GM18499 (cell line): ENCODE measurements at regions not wholly inside any gene's neighbourhood (a gene's known extent, or its start where the extent isn't known, plus 50 kb on each side); places are given as distances from the start of the nearest gene placed in this dataset.
"Not testable (repeated sequence)": the region's sequence is repeated elsewhere in the genome, so short reads cannot be mapped to it uniquely, and the experiment has no call there.

Experiments
- ATAC-seq: cut with Tn5 transposase; IDR thresholded peaks from one replicate; pipeline ENCODE4 v1.9.1; 2021; ENCODE audit warnings: moderate number of reproducible peaks; ENCODE audit not compliant: insufficient read depth, unreplicated experiment

DNA sequence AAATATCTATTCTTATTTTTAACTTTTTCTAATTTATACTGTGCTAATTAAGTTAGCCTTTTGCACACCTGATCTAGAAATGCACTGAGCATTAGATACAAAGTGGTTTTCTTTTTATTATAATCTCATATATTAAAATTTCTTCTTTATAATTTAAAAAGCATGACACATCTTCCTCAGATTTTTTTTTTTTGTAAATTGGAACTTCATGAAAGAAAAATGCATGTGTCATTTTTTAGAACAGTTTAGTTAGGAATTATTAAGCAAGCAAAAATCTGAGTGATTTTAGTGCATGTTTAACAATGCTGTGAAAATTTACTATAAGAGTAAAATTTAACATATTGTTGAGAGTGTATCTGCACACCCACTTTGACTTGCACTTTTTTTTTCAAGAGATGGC lies 367.9 kb downstream of the TFEC start:
- no peak for ATAC-seq

DNA sequence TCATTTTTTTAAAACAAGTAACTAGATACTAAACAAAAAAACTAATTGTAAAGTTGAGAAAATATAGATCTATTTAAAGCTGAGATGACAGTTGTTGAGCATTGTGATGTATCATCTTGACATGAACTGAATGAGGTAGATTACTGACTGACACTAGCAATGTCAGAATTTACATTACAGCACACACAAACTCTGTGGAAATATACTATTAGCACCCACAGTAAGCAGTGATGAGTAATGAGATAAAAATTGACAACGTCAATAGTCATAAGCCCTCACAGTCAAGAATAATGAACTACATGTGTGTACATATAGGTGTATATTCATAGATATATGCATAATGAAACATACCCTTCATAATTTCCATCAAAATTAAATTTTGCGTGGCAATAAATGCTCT lies 368.4 kb downstream of the TFEC start:
- ATAC-seq, result no peak

DNA sequence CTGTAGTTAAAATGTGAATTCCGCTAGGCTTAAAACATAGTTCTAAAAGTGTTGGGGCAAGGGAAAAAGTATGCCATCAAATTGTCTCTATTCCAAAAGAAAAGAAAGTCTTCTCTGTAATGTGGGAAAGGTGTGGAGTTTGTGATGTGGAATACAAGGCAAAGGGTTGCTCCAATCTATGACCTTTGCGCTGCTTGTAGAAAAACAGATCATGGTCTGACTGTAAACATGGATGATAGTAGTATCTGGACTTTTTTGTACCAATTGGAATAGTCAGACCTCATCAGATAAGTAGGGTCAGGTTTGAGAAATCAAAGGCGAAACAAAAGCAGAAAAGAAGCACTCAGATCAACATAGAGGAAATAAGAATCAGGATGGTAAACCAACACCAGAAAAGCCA lies 372.3 kb downstream of the TFEC start:
- ATAC-seq, result no peak

DNA sequence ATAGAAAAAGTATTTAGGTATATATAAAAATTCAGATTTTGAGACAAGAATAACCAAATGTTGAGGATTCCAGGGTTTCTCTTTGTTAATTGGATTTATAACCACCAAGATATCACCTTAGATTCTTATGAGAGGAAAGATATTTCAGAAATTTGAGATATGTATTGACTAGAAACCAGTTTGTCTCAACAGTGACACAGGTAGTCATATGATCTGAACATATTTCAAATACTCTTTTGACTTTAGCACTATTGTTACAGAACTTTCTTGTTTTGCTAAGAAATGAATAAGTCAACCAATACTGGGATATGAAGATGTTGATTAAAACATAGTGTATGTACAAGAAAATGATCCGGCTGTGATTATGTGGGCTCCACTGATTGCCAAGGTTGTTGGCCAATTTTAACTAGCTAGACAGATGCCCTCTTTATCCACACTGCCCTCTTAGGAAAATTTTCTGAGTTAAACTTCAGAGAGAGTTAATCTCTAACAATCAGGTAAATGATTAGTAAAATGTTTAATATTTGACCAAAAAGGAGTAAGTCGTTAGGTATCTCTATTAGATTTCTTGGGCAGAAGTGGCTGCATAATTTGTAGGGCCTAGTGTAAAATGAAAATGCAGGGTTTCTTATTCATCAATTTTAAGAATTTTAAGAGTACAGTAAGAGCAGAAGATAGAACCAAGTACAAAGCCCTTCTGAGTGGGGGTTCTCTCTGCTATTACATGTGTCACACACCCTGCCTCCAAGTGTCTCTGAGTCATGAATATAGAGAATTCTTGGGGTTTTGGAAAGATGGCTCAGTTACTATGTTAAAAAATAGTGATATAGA lies 376.0 kb downstream of the TFEC start:
- ATAC-seq, result no peak

DNA sequence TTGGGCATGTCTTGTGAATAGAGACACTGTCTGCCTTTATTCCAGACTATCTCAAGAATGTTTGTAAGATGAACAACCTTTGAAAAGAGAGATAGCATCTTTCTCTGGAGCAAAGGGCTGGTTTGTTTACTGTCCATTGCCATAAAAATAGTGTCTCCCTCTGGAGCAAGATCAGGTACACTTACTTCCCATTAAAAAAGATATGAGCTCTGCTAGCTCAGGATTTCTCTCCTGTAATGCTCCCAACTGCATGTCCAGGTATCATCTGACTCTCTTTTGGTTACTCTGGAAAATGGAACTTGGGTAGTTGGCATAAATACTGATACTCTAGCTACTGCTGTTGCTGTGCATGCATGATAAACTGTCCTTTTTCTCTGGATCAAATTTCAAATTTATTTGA lies 381.1 kb downstream of the TFEC start:
- ATAC-seq, result no peak

DNA sequence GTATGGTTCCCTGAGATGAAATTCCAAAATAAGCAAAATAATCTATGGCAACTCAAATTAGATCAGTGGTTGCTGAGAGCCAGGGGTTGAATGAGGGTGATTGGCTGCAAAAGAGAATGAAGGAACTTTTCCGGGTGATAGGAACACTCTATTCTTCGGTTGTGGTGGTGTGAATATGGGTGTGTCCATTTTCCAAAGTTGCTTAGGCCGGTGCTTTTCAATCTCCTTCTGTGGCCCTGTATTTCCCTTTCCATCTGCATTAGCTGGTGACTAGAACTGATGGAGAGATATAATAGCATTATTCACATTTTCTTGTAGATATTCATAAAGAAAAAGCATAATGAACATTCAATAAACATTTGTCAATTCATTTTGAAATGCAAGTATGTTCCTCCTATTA lies 382.9 kb downstream of the TFEC start:
- no peak for ATAC-seq

DNA sequence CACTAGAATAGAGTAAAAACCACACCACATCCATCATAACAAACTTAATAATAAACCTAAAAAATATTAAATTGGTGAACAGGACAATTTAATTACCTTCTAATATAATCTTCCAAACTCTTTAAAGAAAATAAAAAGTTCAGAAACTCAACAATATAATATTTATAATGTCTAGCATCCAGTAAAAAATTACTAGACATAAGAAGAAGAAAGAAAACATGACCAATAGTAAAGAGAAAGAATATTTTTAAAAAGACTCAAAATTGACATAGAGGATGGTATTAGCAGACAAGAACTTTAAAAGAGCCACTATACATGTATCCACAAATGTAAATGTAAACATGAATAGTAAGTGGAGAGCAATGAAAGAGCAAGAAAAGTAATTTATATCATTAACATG lies 388.4 kb downstream of the TFEC start:
- ATAC-seq, result no peak

DNA sequence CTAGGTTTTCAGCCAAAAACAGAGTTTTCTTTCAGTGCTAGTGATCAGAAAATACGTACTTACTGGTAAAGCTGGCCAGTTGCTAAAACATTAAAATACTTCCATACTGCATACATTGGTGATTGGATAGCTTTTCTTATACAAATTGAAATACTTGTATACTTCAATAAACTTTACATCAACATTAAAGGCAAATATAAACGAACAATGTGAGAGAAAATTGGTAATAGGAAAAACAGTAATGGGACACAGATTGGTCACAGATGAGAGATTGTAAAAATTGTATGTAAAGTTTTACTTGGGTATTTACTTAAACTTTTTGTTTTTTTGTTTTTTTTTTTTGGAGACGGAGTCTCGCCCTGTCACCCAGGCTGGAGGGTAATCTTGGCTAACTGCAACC lies 391.7 kb downstream of the TFEC start:
- no peak for ATAC-seq

DNA sequence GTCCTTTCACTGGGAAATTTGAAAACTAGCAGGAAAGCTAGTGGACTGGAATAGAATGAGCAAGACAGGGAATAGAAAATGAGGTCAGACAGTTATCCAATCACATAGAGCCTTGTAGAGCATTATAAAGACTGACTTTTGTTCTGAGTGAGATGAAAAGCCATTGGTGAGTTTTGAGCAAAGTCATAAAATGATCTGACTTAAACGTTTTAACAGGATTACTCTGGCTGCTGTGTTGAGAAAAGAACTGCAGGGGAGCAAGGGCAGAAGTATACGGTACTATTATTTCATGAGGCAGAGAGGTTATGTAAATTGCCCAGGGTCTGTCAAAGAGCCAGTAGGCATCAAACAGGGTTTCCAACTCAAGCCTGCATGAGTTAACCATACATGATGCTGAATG lies 393.4 kb downstream of the TFEC start:
- no peak for ATAC-seq

DNA sequence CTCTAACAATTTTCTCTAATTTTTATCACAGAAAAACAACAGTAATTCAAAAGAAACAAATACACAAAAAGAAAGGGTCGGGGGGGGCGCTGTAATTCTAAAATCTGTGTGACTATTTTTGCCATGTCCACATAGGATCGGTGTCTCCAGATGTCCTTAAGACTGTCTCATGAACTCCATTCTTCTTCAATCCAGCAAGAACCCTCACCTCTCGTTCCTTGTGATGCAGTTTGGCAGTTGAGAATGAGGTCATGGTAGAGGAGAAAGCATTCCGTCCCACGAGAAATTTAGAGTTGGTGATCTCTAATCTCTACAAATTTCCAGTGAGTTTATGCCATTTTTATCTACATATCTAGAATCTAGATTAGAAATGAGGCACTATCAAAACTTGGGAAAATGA lies 394.7 kb downstream of the TFEC start:
- ATAC-seq, result no peak

DNA sequence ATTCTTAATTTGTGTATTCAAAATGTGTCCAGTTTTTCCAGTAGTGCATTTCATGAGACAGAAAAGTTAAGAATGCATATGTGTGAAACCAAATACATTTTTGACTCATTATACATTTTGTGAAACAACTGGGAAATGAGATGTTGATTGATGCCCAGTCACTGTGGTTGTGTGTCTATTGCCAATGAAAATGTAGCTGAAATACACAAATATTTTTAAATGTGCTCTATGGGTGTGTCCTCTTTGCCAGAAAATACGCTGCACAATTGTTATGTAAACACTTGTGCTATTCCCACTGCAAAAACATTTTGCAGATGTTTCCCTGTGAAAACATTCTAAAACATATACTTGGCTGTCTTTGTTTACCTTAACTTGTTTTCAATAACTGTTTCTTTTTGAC lies 395.2 kb downstream of the TFEC start:
- ATAC-seq, result no peak

DNA sequence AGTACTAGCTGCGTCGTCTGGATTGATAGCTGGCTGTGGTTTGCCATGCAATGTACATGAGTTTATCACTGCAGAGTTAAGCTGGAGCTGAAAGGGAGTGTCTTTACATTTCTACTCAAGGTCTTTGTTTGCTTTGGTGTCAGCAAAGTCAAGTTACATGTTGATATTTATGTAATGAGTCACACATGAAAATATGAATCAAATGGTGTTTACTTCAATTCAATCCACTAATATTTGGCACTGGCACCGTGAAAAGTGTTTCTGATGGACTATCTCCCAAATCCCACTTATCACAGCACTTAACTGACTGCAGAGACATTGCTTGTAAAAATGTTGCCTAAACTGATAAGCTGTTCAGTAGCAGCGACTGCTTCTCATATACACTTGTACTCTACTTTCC lies 395.9 kb downstream of the TFEC start:
- ATAC-seq, result no peak

DNA sequence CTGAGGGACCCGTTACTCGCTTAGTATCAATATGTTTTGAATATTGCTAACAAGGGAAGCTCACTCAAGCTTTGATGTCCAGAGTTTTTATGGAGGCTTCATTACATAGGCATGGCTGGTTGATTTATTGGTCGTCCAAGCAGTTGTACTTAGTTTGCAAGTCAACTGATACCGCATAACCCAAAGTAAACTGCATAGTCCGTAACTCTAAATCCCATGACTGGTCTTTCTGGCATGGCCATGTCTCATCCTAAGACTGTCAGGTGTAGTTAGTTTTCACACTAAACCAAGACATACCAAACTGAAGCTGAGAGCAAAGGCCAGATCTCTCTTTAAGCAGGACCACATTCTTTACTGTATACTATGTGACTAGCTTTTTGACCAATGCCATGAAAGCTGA lies 397.9 kb downstream of the TFEC start:
- ATAC-seq, result no peak

DNA sequence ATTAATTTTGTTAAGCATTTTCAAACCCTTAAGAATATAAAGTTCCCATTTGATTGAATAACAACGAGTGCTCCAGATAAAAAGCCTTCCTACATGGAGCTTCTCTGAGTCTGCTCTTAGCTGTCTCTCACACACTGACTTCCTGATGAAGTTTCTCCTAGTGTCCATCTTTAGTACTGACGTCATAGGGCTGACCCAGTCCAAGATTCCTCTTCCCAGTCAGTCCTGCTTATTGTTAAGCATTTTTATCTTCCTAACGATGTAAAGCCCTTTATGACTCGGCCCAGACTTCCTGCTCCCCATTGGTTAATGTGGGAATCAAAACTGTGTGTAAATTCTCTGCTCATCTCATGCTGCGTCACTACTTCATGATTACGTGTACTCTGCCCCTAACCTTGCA lies 398.8 kb downstream of the TFEC start:
- ATAC-seq, result no peak

DNA sequence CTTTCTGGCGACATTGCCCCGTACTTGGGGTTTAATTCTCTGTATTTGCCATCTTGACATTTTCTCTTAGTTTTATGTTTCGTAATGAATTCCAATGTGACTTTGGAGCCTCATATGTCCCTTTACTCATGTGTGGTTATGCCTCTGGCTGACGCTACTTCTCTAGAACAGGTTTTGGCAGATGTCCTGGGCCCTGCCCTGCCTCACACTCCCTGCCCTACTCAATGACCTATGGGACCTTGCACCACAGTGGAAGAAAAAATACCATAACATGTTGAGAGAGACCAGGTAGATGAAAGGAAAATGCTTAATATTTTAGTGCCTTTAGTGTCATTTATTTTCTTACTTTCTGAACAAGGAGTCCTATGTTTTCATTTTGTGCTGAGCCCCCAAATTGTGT lies 400.5 kb downstream of the TFEC start:
- no peak for ATAC-seq

DNA sequence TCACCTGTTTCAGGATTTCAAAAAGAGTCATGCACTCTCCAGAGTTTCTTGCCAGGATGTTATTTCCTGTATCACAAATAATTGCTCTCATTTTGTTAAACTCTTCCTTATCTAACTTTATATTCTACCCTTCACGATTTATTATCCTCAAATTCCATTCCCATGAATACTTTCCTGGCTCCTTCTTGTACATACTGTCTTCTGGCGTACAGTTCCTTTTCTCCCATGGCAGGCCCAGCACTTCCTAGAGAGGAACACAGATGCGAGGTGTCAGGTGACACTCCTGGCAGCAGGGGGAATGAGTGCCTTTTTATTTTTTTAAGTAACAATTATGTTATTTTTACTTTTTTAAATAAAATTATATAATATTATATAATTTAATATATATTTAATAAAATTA lies 411.9 kb downstream of the TFEC start:
- no peak for ATAC-seq

DNA sequence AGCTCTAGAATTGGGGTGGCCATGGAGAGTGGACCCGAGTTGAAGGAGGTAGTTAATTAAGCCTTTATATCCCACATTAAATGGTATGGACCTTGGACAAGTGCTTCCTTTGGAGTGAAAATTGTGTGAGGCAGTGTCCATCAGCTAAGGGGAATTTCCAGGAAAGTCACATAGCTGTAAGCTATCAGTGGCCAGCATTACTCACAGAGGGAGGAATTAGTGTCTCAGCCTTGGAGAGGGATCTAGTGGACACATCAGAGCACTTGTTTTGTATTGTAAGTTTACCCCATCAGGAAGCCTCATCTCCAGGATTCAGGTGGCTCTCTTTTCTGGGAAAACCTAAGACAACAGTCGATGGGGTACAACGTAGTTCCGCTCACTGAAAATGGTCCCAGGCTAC lies 416.7 kb downstream of the TFEC start:
- no peak for ATAC-seq

DNA sequence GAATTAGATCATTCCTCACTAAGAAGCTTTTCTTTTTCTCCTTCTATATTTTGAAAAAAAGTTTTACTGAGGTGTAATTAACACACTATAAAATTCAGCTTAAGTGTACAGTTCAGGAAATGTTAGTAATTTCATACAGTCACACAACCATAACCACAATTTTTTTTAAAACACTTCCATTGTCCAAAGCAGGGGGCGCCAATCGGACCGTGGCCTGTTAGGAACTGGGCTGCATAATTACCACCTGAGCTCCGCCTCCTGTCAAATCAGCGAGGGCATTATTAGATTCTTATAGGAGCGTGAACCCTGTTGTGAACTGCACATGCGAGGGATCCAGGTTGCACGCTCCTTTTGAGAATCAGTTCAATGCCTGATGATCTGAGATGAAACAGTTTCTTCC lies 427.1 kb downstream of the TFEC start:
- ATAC-seq, result no peak

DNA sequence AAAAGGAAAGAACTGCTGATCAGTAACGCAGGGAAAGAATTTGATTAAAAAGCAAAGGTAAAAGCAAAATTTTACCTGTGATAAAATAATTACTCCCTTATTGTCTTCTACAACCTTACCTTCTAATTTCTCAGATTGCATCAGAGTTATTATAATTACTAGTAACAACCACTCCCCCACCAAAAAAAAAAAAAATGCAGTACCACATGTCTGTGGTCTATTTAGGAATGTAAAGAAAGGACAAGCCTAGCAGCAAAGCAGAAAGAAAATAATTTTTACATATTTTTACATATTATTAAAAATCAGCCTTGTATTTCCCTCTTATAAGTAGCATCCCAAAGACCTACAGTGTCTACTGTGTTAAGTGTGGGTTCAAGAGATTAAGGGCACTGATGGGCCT lies 430.4 kb downstream of the TFEC start:
- ATAC-seq, result no peak

DNA sequence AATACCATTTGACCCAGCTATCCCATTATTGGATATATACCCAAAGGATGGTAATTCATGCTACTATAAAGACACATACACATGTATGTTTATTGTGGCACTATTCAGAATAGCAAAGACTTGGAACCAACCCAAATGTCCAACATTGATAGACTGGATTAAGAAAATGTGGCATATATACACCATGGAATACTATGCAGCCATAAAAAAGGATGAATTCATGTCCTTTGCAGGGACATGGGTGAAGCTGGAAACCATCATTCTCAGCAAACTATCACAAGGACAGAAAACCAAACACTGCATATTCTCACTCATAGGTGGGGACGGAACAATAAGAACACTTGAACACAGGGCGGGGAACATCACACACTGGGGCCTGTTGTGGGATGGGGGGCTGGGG lies 431.4 kb downstream of the TFEC start:
- not testable (repeated sequence) for ATAC-seq

DNA sequence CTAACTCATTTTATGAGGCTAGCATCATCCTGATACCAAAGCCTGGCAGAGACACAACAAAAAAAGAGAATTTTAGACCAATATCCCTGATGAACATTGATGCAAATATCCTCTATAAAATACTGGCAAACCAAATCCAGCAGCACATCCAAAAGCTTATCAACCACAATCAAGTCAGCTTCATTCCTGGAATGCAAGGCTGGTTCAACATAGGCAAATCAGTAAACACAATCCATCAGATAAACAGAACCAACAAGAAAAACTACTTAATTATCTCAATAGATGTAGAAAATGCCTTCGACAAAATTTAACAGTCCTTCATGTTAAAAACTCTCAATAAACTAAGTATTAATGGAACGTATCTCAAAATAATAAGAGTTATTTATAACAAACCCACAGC lies 433.3 kb downstream of the TFEC start:
- not testable (repeated sequence) for ATAC-seq

DNA sequence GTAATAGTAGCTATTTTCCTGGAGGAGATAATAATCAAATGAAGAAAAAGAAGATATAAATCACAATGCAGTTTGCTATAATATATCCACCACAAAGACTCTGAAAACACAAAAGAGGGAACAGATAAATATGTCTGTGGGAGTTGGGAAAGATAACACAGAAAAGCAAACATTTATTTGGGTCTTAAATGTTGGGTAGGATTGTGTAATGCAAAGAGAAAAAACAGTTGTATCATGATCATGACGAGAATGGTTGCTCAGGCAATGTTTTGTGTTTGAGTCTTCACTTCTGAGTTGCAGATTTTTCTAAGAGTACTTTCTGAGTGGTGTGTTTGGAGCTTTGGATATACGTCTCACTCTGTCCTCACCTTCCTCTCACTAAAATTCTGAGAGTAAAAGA lies 437.5 kb downstream of the TFEC start:
- no peak for ATAC-seq
